IMR-90 (cell line): ENCODE measurements at regions not wholly inside any gene's neighbourhood (a gene's known extent, or its start where the extent isn't known, plus 50 kb on each side); places are given as distances from the start of the nearest gene placed in this dataset.
A peak's percentile ranks its signal among the peaks of the same experiment; 100 is the strongest.

Experiments used
- ATAC-seq: fragments of 200-7000 bp; cut with Tn5 transposase; 2 replicates; pipeline ENCODE4 v1.9.1; 2020; ENCODE audit warnings: low read depth, mild to moderate bottlenecking, moderate library complexity
- BruUV-seq: library from RNA; stranded (reverse); fragments of 400-500 nt; replicated peaks from 2 replicates; lab custom pipeline; 2021; lab: Mats Ljungman, UMichigan
- CTCF ChIA-PET: fragments of 300-600 bp; formaldehyde crosslinking; extraction: SDS; loops from one replicate; lab custom pipeline; 2021; ENCODE audit warnings: antibody characterized with exemption; lab: Yijun Ruan, JAX
- POLR2A ChIA-PET: fragments of 300-600 bp; sonication (Branson Sonifier 250); formaldehyde crosslinking; loops from one replicate; lab custom pipeline; 2022; ENCODE audit warnings: antibody characterized with exemption; ENCODE audit not compliant: unreplicated experiment; lab: Charles Lee
- DNase-seq: peaks from one replicate; pipeline ENCODE4 v3.0.0; 2013
- H2AFZ ChIP-seq: replicated peaks from 2 replicates; pipeline ENCODE3; 2013; ENCODE audit warnings: low read length, mild to moderate bottlenecking; ENCODE audit not compliant: poor library complexity
- H2AK5ac ChIP-seq: 2 replicates; pipeline ENCODE4 v1.6.1; 2013; ENCODE audit warnings: low read depth, low read length, inconsistent platforms
- H2AK9ac ChIP-seq: replicated peaks from 2 replicates; pipeline ENCODE3; 2013; ENCODE audit warnings: mild to moderate bottlenecking, low read depth, low read length, moderate library complexity; ENCODE audit not compliant: poor library complexity
- H2BK120ac ChIP-seq: 2 replicates; pipeline ENCODE4 v1.6.1; 2013; ENCODE audit warnings: low read depth, low read length, inconsistent platforms
- H2BK15ac ChIP-seq: 3 replicates; pipeline ENCODE4 v1.6.1; 2013; ENCODE audit warnings: low read depth, low read length, inconsistent platforms
- H2BK20ac ChIP-seq: 2 replicates; pipeline ENCODE4 v1.6.1; 2013; ENCODE audit warnings: low read depth, mild to moderate bottlenecking, inconsistent platforms, low read length, moderate library complexity
- H2BK5ac ChIP-seq: 2 replicates; pipeline ENCODE4 v1.6.1; 2013; ENCODE audit warnings: mild to moderate bottlenecking, low read depth, low read length, inconsistent platforms; ENCODE audit not compliant: poor library complexity, severe bottlenecking
- H3K14ac ChIP-seq: replicated peaks from 2 replicates; pipeline ENCODE4 v1.6.1; 2013; ENCODE audit warnings: low read depth, low read length, inconsistent platforms
- H3K18ac ChIP-seq: 2 replicates; pipeline ENCODE4 v1.6.1; 2013; ENCODE audit warnings: low read depth, low read length, control low read depth
- H3K23ac ChIP-seq: 2 replicates; pipeline ENCODE4 v1.6.1; 2013; ENCODE audit warnings: low read depth, low read length, inconsistent platforms
- H3K27ac ChIP-seq: 2 replicates; pipeline ENCODE4 v1.5.1; 2013; ENCODE audit warnings: mild to moderate bottlenecking, control low read depth, low read length; ENCODE audit not compliant: insufficient read depth
- H3K27me3 ChIP-seq: 2 replicates; pipeline ENCODE4 v1.6.1; 2013; ENCODE audit warnings: low read length; ENCODE audit not compliant: control insufficient read depth, insufficient read depth
- H3K36me3 ChIP-seq: 2 replicates; pipeline ENCODE4 v1.6.1; 2013; ENCODE audit warnings: low read length, mixed read lengths; ENCODE audit not compliant: control insufficient read depth, insufficient read depth
- H3K4ac ChIP-seq: 2 replicates; pipeline ENCODE4 v1.6.1; 2013; ENCODE audit warnings: low read depth, low read length, inconsistent platforms
- H3K4me1 ChIP-seq: 2 replicates; pipeline ENCODE4 v1.6.1; 2013; ENCODE audit warnings: low read length, mixed read lengths; ENCODE audit not compliant: control insufficient read depth, insufficient read depth
- H3K4me2 ChIP-seq: 2 replicates; pipeline ENCODE4 v1.6.1; 2013; ENCODE audit warnings: low read depth, mild to moderate bottlenecking, control low read depth, low read length, moderate library complexity
- H3K4me3 ChIP-seq: 2 replicates; pipeline ENCODE4 v1.5.1; 2013; ENCODE audit warnings: low read depth, mild to moderate bottlenecking, control low read depth, low read length, moderate library complexity; ENCODE audit not compliant: insufficient read depth
- H3K56ac ChIP-seq: 2 replicates; pipeline ENCODE4 v1.6.1; 2013; ENCODE audit warnings: low read length, inconsistent platforms; ENCODE audit not compliant: insufficient read depth; ENCODE audit errors: extremely low read depth
- H3K79me1 ChIP-seq, 2 experiments: 2 replicates each; pipeline ENCODE4 v1.6.1; 2013; ENCODE audit warnings: low read length in 2 of 2, inconsistent platforms in 1 of 2, low read depth in 1 of 2
- H3K9ac ChIP-seq: 2 replicates; pipeline ENCODE4 v1.6.1; 2013; ENCODE audit warnings: low read depth, low read length, control low read depth
- H3K9me1 ChIP-seq: 2 replicates; pipeline ENCODE4 v1.6.1; 2013; ENCODE audit warnings: low read length, inconsistent platforms; ENCODE audit not compliant: insufficient read depth
- H3K9me3 ChIP-seq: 2 replicates; pipeline ENCODE4 v1.6.1; 2013; ENCODE audit warnings: low read length; ENCODE audit not compliant: control insufficient read depth, insufficient read depth
- H4K20me1 ChIP-seq: 2 replicates; pipeline ENCODE4 v1.6.1; 2013; ENCODE audit warnings: low read length, inconsistent platforms; ENCODE audit not compliant: insufficient read depth
- H4K5ac ChIP-seq: 2 replicates; pipeline ENCODE4 v1.6.1; 2013; ENCODE audit warnings: mild to moderate bottlenecking, low read depth, low read length, control low read depth
- H4K8ac ChIP-seq, 2 experiments: 2 replicates each; pipeline ENCODE4 v1.6.1; 2013; ENCODE audit warnings: low read depth in 2 of 2, low read length in 2 of 2, control low read depth in 1 of 2, inconsistent platforms in 1 of 2
- H4K91ac ChIP-seq: 2 replicates; pipeline ENCODE4 v1.6.1; 2013; ENCODE audit warnings: low read depth, low read length, inconsistent platforms; ENCODE audit not compliant: insufficient read depth
- MAFK ChIP-seq: IDR thresholded peaks from 2 replicates; pipeline ENCODE4 v1.6.1; 2012; ENCODE audit warnings: low read depth, low read length, improper control_type of control experiment
- MXI1 ChIP-seq: IDR thresholded peaks from 2 replicates; pipeline ENCODE4 v1.6.1; 2012; ENCODE audit warnings: low read depth, mild to moderate bottlenecking, low read length, moderate library complexity, borderline replicate concordance
- USF2 ChIP-seq: fragments of 150-350 bp; IDR thresholded peaks from 2 replicates; pipeline ENCODE4 v1.6.1; 2017; ENCODE audit warnings: mild to moderate bottlenecking, antibody characterized with exemption, low read length, low read depth
- WGBS, 2 experiments: methylation state at CpG; one replicate each; pipeline versions ENCODE4 v1.1.5 to v1.1.7; 2013; ENCODE audit warnings: missing lambda C conversion rate in 2 of 2; ENCODE audit not compliant: insufficient read length in 1 of 2; ENCODE audit errors: extremely low coverage in 2 of 2; 5-methylcytosine and 5-hydroxymethylcytosine counted together
- dilution Hi-C: fragments of 300-500 bp; cut with HindIII; formaldehyde crosslinking; loops from one replicate; pipeline ENCODE4 v1.14.3; 2018; ENCODE audit warnings: low sequenced_read_pairs; ENCODE audit not compliant: unreplicated experiment
- in situ Hi-C: fragments of 300-500 bp; cut with MboI; formaldehyde crosslinking; loops from 3 replicates; pipeline ENCODE4 v1.14.3; 2019; ENCODE audit warnings: low sequenced_read_pairs, inconsistent platforms, mixed read lengths
- intact Hi-C: fragments of 100-400 bp; cut with micrococcal nuclease; formaldehyde crosslinking; loops from 2 replicates; pipeline ENCODE4 v1.10.0; 2022

- H4K91ac ChIP-seq = no peak overlapping the region; the same call in 1 of the 2 replicates
- no peak overlapping the region for H2BK20ac ChIP-seq
- no peaks in the 10 kb centered on the region for H3K79me1 ChIP-seq
- TF ChIP-seq MAFK (no peak), USF2 (no peak), MXI1 (no peak)
- intact Hi-C loops = loop anchor here (5.0 kb wide), 2 partner anchors 574 to 1039 kb away; no protein-coding TSS in a partner anchor
- no peak overlapping the region; the same call in 2 of the 3 replicates for H2BK15ac ChIP-seq
- no peak overlapping the region for H3K14ac ChIP-seq
- no peak overlapping the region for H3K23ac ChIP-seq
- ATAC-seq (no peak), DNase-seq (no peak)
- no peak overlapping the region for H3K4me2 ChIP-seq
- no peak overlapping the region for H3K18ac ChIP-seq
- BruUV-seq = no TSS peak
- no peak overlapping the region for H4K8ac ChIP-seq
- ChIA-PET CTCF (interaction anchor here (0.6 to 3.6 kb wide), 4 partner anchors 240 to 398 kb away, joined by 4 to 34 read pairs (median 6); no protein-coding TSS in a partner anchor), POLR2A (no interaction called here)
- no peak overlapping the region for H2BK5ac ChIP-seq
- no peaks in the 10 kb centered on the region for H3K9me3 ChIP-seq
- dilution Hi-C loops = no loop called here
- H3K27me3 ChIP-seq = peaks cover 8% of the 10 kb centered on the region
- no peak overlapping the region for H2AK5ac ChIP-seq
- no peaks in the 10 kb centered on the region for H3K36me3 ChIP-seq
- 92% methylated on average over 5 of the region's 11 CpGs; no CpG with 5 or more reads in 1 of the 2 experiments for WGBS, 2 experiments
- H2BK120ac ChIP-seq = no peak overlapping the region
- peak overlapping the region; percentile 15 for H2AK9ac ChIP-seq
- no peaks in the 10 kb centered on the region for H4K20me1 ChIP-seq
- H3K4me1 ChIP-seq = peaks cover 20% of the 10 kb centered on the region
- H3K56ac ChIP-seq = no peak overlapping the region
- H3K4me3 ChIP-seq = no peak overlapping the region
- H3K9me1 ChIP-seq = peaks cover 3% of the 10 kb centered on the region; the same call in 1 of the 2 replicates
- H2AFZ ChIP-seq = no peak overlapping the region
- no peak overlapping the region for H3K27ac ChIP-seq
- no peak overlapping the region for H4K5ac ChIP-seq
- in situ Hi-C loops = loop anchor here (25.0 kb wide), 2 partner anchors 681 to 944 kb away; no protein-coding TSS in a partner anchor
- H3K9ac ChIP-seq = no peak overlapping the region
- H3K4ac ChIP-seq = no peak overlapping the region
These were observed 53.9 kb upstream of the GLI2 start for GRCh38 chr2:120681696-120682288.
